ENCODE measurements at regions not wholly inside any gene's neighbourhood (a gene's known extent, or its start where the extent isn't known, plus 50 kb on each side); places are given as distances from the start of the nearest gene placed in this dataset.

- TF ChIP-seq BCL3 (IDR thresholded peaks at IDR 0.05), result no peak
- TF ChIP-seq CBX8 (IDR thresholded peaks at IDR 0.05), result no peak
- TF ChIP-seq HOXB13 (CRISPR knock-in tag; IDR thresholded peaks at IDR 0.05; ENCODE audit: low read depth), result no peak
- no peak for TF ChIP-seq MAX (IDR thresholded peaks at IDR 0.05)
- no peak for TF ChIP-seq ELK1 (IDR thresholded peaks at IDR 0.05; ENCODE audit: low read depth, low read length)
- no peak for TF ChIP-seq POLR2AphosphoS2 (conservative IDR thresholded peaks at IDR 0.05; ENCODE audit: low read length)
- no peak for TF ChIP-seq ATOH8 (CRISPR knock-in tag; IDR thresholded peaks at IDR 0.05; ENCODE audit: low read depth)
- TF ChIP-seq POLR2A (IDR thresholded peaks at IDR 0.05; ENCODE audit: low read length), result no peak
- no peak for TF ChIP-seq HOXB5 (CRISPR knock-in tag; IDR thresholded peaks at IDR 0.05)
- TF ChIP-seq HDAC2 (IDR thresholded peaks at IDR 0.05), result no peak
Observed at GRCh38 chr14:101704140-101704539, 57.4 kb upstream of the PPP2R5C start (continued).

- ATAC-seq (no peak), FAIRE-seq (no peak), DNase-seq (ENCODE audit: low read depth in 1 of 2, low spot score in 1 of 2) (no peak)
- Histone ChIP-seq H3K4me3 (no peak overlapping the region), H3K27ac (peak overlapping the region in 1 of 2 experiments; percentile 29; a peak in 1 of 6 replicates), H3K9me3 (no peaks in the 10 kb centered on the region), H3K4me2 (no peak overlapping the region), H3K4me1 (0 out of 3 replicates have a peak, but pooled peaks cover 3% of the 10 kb centered on the region)
- ChIA-PET POLR2A (no interaction called here), CTCF (interaction anchor here (0.6 to 5.1 kb wide), 10 partner anchors 14 to 904 kb away, joined by 3 to 64 read pairs (median 4); no protein-coding TSS in a partner anchor)
- TF ChIP-seq RARB (CRISPR knock-in tag; IDR thresholded peaks at IDR 0.05) (no peak), RFX5 (IDR thresholded peaks at IDR 0.05) (no peak), NFE2L2 (conservative IDR thresholded peaks at IDR 0.05; ENCODE audit: low read length) (no peak), RAD21 (conservative IDR thresholded peaks at IDR 0.05 in 1 of 2, IDR thresholded peaks at IDR 0.05 in 1 of 2) (no peak), NPAS2 (CRISPR knock-in tag; IDR thresholded peaks at IDR 0.05; ENCODE audit: borderline replicate concordance) (no peak), HOXA7 (CRISPR knock-in tag; IDR thresholded peaks at IDR 0.05) (no peak), HDAC2 (IDR thresholded peaks at IDR 0.05) (no peak), POLR2AphosphoS2 (conservative IDR thresholded peaks at IDR 0.05; ENCODE audit: low read length) (no peak), MYC (IDR thresholded peaks at IDR 0.05; ENCODE audit: borderline replicate concordance, low read length) (no peak), MAFK (IDR thresholded peaks at IDR 0.05; ENCODE audit: partially characterized antibody) (no peak)
- WGBS (ENCODE audit: missing lambda C conversion rate), result 73% methylated on average over 9 of the region's 73 CpGs
Observed at GRCh38 chr14:101705733-101706508, 55.6 kb upstream of the PPP2R5C start.

- Histone ChIP-seq H3K4me2 (no peak overlapping the region), H3K27ac (peak overlapping the region in 1 of 2 experiments; percentile 29; a peak in 1 of 6 replicates), H3K4me1 (0 out of 3 replicates have a peak, but pooled peaks cover 3% of the 10 kb centered on the region), H3K4me3 (no peak overlapping the region), H3K9me3 (no peaks in the 10 kb centered on the region)
- ATAC-seq (no peak; a peak in 1 of 6 replicates), DNase-seq (ENCODE audit: low read depth in 1 of 2, low spot score in 1 of 2) (no peak), FAIRE-seq (no peak)
- 78% methylated on average over 15 of the region's 16 CpGs for WGBS (ENCODE audit: missing lambda C conversion rate)
- ChIA-PET CTCF (interaction anchor here (0.6 to 5.1 kb wide), 56 partner anchors 10 to 904 kb away, joined by 3 to 64 read pairs (median 4); no protein-coding TSS in a partner anchor), POLR2A (interaction anchor here (0.9 kb wide), 1 partner anchor 54 kb away, joined by 3 read pairs; no protein-coding TSS in a partner anchor)
- TF ChIP-seq HOXA7 (CRISPR knock-in tag; IDR thresholded peaks at IDR 0.05) (no peak), CBX8 (IDR thresholded peaks at IDR 0.05) (no peak), KDM5A (IDR thresholded peaks at IDR 0.05) (no peak), BHLHE40 (IDR thresholded peaks at IDR 0.05; ENCODE audit: low read depth, low read length) (no peak), EP300 (IDR thresholded peaks at IDR 0.05) (no peak), RCOR1 (IDR thresholded peaks at IDR 0.05; ENCODE audit: low read depth, low read length) (no peak), ZSCAN20 (CRISPR knock-in tag; IDR thresholded peaks at IDR 0.05) (no peak), HES2 (IDR thresholded peaks at IDR 0.05) (no peak), ZFP36 (IDR thresholded peaks at IDR 0.05; ENCODE audit: borderline replicate concordance, partially characterized antibody) (no peak), HMGXB4 (CRISPR knock-in tag; IDR thresholded peaks at IDR 0.05; ENCODE audit: borderline replicate concordance) (no peak), CHD2 (IDR thresholded peaks at IDR 0.05; ENCODE audit: low read length, partially characterized antibody) (no peak), EHMT2 (IDR thresholded peaks at IDR 0.05; ENCODE audit: low read depth) (no peak), ELK1 (IDR thresholded peaks at IDR 0.05; ENCODE audit: low read depth, low read length) (no peak)
Observed at GRCh38 chr14:101706509-101707067, 54.9 kb upstream of the PPP2R5C start.
